Epithelial cell of esophagus (primary cell): ENCODE measurements at regions not wholly inside any gene's neighbourhood (a gene's known extent, or its start where the extent isn't known, plus 50 kb on each side); places are given as distances from the start of the nearest gene placed in this dataset.

ENCODE experiments used
- DNase-seq: peaks from one replicate; pipeline ENCODE4 v3.0.0; 2010; ENCODE audit warnings: low read depth
- H3K4me3 ChIP-seq: 2 replicates; pipeline ENCODE4 v1.5.1; 2011; ENCODE audit warnings: mild to moderate bottlenecking, low read length, control low read depth
- TF ChIP-seq, protein P1 (sequence below): IDR thresholded peaks from 2 replicates; pipeline ENCODE4 v1.5.1; 2011; ENCODE audit warnings: low read depth, mild to moderate bottlenecking, low read length, control low read depth, inconsistent platforms; ENCODE audit not compliant: insufficient read depth; ENCODE audit errors: missing control alignments

DNA sequence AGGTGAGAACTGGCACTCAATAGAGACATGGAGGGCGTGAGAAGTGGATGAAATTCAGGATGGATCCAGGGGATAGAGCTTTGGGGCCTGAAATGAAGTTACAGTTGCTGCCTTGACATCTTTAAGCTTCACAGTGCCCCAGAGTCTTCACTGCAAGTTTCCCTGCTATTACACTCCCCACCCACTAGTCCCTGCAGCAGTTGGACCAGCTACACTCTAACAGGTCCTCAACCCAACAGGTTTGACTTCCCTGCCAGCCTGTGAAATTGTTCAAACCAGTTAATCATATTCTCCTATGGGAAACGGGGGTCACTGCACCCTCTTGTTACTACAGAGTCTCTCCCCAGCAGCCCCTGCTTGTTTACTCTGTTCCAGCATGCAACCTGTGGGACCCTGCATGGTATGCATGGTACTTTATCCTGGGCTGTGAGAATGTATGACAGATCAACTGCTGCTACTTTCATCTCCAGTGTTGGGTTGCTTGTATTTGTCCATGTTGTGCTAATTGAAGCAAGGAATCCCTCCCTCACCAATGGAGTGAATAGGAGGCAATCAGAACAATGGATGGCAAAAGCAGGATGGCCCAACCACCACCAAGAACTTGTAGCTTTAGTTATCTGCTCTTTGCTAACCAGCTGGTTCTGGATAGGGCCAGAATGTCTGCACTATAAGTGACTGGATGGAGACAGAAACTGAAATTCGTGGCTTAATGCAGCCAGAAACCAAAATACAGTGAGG, 314.2 kb downstream of the OLFM4 start:
- TF ChIP-seq, protein P1, sequence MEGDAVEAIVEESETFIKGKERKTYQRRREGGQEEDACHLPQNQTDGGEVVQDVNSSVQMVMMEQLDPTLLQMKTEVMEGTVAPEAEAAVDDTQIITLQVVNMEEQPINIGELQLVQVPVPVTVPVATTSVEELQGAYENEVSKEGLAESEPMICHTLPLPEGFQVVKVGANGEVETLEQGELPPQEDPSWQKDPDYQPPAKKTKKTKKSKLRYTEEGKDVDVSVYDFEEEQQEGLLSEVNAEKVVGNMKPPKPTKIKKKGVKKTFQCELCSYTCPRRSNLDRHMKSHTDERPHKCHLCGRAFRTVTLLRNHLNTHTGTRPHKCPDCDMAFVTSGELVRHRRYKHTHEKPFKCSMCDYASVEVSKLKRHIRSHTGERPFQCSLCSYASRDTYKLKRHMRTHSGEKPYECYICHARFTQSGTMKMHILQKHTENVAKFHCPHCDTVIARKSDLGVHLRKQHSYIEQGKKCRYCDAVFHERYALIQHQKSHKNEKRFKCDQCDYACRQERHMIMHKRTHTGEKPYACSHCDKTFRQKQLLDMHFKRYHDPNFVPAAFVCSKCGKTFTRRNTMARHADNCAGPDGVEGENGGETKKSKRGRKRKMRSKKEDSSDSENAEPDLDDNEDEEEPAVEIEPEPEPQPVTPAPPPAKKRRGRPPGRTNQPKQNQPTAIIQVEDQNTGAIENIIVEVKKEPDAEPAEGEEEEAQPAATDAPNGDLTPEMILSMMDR: no peak
- no peak overlapping the region for H3K4me3 ChIP-seq
- no peak for DNase-seq

DNA sequence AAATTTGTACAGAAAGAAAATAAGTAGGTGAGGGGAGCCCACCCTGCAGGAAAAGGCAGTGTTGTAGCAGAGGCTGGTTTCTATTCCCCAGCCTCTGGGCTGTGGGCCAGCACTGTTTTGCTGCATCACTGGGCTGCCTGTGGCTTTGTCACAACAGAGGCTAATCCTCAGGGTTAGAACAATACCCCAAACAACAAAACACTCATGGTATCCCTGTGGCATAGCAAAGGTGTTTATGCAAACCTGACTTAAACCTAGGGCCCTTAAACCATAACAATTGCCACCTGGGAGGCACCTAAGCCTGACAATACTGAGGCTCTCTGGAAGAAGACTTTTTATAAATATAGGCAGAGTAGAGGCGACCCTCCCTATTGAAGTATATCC, 314.7 kb downstream of the OLFM4 start:
- H3K4me3 ChIP-seq: no peak overlapping the region
- TF ChIP-seq, protein P1: no peak
- no peak for DNase-seq

- H3K4me3 ChIP-seq: no peak overlapping the region
- no peak for DNase-seq
- TF ChIP-seq, protein P1: no peak
Observed at GRCh38 chr13:53351021-53351420, 322.4 kb downstream of the OLFM4 start.

DNA sequence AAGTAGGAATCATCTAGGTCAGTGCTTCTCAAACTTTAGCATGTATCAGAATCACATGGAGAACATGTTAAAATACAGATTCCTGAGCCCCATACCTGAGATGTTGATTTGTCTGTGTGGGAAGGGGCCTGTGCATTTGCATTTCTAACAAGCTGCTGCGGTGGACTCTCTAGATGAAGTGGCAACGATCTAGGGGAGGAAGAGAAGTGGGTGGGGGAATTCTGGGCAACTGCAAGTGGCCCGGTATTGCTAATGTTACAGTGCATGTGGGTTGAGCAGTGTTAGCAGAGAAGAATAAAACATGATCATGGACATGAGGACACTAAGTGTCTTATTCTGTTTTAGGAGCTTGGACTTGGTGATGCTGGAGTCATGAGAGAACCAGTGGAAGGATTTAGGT, 329.0 kb downstream of the OLFM4 start:
- TF ChIP-seq, protein P1: no peak
- H3K4me3 ChIP-seq: no peak overlapping the region
- no peak for DNase-seq

DNA sequence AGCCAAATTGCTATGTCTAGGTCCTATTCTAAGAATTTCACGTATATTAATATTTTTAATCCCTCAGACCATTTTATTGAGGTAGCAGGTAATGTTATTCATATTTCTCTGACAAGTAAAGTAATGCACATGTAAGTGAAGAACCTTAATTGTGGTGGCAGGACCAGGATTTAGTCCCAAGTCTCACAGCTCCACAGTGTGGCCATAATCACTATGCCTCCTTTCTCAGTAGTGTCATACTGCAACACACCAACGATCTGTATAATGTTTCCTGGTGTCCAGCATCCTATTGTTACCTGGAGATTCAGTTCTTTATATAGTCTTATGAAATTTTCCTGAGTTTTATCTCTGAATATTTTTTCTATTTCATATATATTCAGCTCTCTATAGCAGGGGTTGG, 340.3 kb downstream of the OLFM4 start:
- TF ChIP-seq, protein P1: no peak
- H3K4me3 ChIP-seq: no peak overlapping the region

DNA sequence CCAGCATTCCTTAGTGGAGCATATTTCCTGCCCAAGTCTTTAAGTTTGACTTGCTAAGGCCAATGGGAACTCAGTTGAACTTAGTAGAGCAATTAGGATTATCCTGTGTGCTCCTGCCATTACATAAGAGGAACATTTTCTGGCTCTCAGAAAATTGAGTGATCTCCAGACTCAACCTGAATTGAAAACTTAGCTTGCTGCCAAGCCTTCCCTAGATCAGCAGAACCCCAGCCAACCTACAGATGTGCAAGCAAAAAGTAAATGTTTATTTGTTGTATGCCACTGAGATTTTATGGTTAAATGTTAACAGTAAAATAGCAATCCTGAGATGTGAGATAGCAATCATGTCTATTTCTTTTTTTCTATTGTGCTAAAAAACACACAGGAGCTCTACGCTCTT, 350.9 kb downstream of the OLFM4 start:
- no peak overlapping the region for H3K4me3 ChIP-seq
- TF ChIP-seq, protein P1: no peak
- DNase-seq: no peak

More for the DNA sequence above, 340.3 kb downstream of the OLFM4 start:
- no peak for DNase-seq

DNA sequence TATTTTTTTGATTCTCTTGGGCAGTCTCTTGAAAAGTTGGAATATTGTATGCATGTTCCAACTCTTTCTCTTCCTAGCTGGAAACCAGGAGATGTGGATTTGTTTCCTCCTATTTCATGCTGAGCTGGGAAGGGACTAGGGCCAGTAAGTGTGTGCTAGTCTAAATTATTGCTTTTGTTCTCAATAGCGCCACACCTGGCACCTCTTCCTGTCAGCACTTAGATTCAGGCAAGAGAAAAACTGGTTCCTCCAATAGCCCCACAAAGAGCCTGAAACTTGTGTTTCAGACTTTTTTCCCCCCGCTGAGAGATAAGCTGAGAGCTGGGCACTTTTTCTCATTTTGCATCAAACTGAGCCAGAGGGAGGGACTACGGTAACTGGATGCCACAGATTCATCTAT, 353.4 kb downstream of the OLFM4 start:
- no peak for DNase-seq
- H3K4me3 ChIP-seq: no peak overlapping the region
- TF ChIP-seq, protein P1: no peak
